AG04450 (cell line): ENCODE measurements at regions not wholly inside any gene's neighbourhood (a gene's known extent, or its start where the extent isn't known, plus 50 kb on each side); places are given as distances from the start of the nearest gene placed in this dataset.

Experiments used
- CTCF ChIA-PET: fragments of 300-600, 350-600 bp; formaldehyde crosslinking; extraction: SDS; loops from one replicate; lab custom pipeline; 2022; ENCODE audit warnings: antibody characterized with exemption, inconsistent platforms; lab: Charles Lee
- POLR2A ChIA-PET: fragments of 350-600 bp; formaldehyde crosslinking; extraction: SDS; loops from one replicate; lab custom pipeline; 2021; ENCODE audit warnings: antibody characterized with exemption, inconsistent platforms; lab: Yijun Ruan, JAX
- DNase-seq: peaks from one replicate; pipeline ENCODE4 v3.0.0-alpha.2; 2011; ENCODE audit warnings: low read depth, low spot score
- H3K27ac ChIP-seq: one replicate; pipeline ENCODE4 v1.5.1; 2012; ENCODE audit warnings: low read depth, low read length, control low read depth
- H3K27me3 ChIP-seq: one replicate; pipeline ENCODE4 v1.6.0; 2012; ENCODE audit warnings: low read length; ENCODE audit not compliant: control insufficient read depth, insufficient read depth
- H3K4me3 ChIP-seq: 2 replicates; pipeline ENCODE4 v1.5.1; 2011; ENCODE audit warnings: mild to moderate bottlenecking, low read depth, low read length, control low read depth
- H3K9me3 ChIP-seq: 2 replicates; pipeline ENCODE4 v1.5.1; 2012; ENCODE audit warnings: low read length; ENCODE audit not compliant: control insufficient read depth, insufficient read depth
- CTCF ChIP-seq: IDR thresholded peaks from 2 replicates; pipeline ENCODE4 v1.5.1; 2011; ENCODE audit warnings: low read depth, low read length, control low read depth, inconsistent platforms

- TF ChIP-seq CTCF = no peak
- Histone ChIP-seq H3K9me3 (no peaks in the 10 kb centered on the region), H3K27ac (no peak overlapping the region), H3K4me3 (no peak overlapping the region), H3K27me3 (no peaks in the 10 kb centered on the region)
- ChIA-PET POLR2A (no interaction called here), CTCF (no interaction called here)
- DNase-seq = no peak
Observed at GRCh38 chr20:11364736-11365135, 553.0 kb upstream of the BTBD3 start.

- Histone ChIP-seq H3K27ac (peak overlapping the region; percentile 48), H3K9me3 (no peaks in the 10 kb centered on the region), H3K27me3 (no peaks in the 10 kb centered on the region), H3K4me3 (no peak overlapping the region)
- no peak for TF ChIP-seq CTCF
- DNase-seq = peak; percentile 75
- ChIA-PET CTCF (interaction anchor here (1.2 kb wide), 1 partner anchor 8 kb away, joined by 3 read pairs; no protein-coding TSS in a partner anchor), POLR2A (no interaction called here)
Observed at GRCh38 chr20:11366660-11367059, 551.0 kb upstream of the BTBD3 start.

- CTCF ChIA-PET = no interaction called here
- no peak for TF ChIP-seq CTCF
- no peaks in the 10 kb centered on the region for H3K27me3 ChIP-seq
- no peak overlapping the region for H3K4me3 ChIP-seq
- no peak for DNase-seq
- no peaks in the 10 kb centered on the region for H3K9me3 ChIP-seq
- no peak overlapping the region for H3K27ac ChIP-seq
- POLR2A ChIA-PET = no interaction called here
Observed at GRCh38 chr20:11368499-11368898, 549.2 kb upstream of the BTBD3 start.

GRCh38 chr20:11368965-11369711 is 548.6 kb upstream of the BTBD3 start:
- Histone ChIP-seq H3K9me3 (no peaks in the 10 kb centered on the region), H3K4me3 (no peak overlapping the region), H3K27ac (no peak overlapping the region), H3K27me3 (no peaks in the 10 kb centered on the region)
- ChIA-PET POLR2A (no interaction called here), CTCF (no interaction called here)
- no peak for DNase-seq
- TF ChIP-seq CTCF = no peak

- TF ChIP-seq CTCF = no peak
- CTCF ChIA-PET = interaction anchor here (0.8 kb wide), 1 partner anchor 20 kb away, joined by 3 read pairs; no protein-coding TSS in a partner anchor
- Histone ChIP-seq H3K4me3 (no peak overlapping the region), H3K27me3 (no peaks in the 10 kb centered on the region), H3K27ac (no peak overlapping the region), H3K9me3 (no peaks in the 10 kb centered on the region)
- no peak for DNase-seq
- POLR2A ChIA-PET = no interaction called here
Observed at GRCh38 chr20:11371831-11372230, 545.9 kb upstream of the BTBD3 start.
